RWPE2 (cell line): ENCODE measurements at regions not wholly inside any gene's neighbourhood (a gene's known extent, or its start where the extent isn't known, plus 50 kb on each side); places are given as distances from the start of the nearest gene placed in this dataset.

Experiments used
- ATAC-seq: fragments of 200-7000 bp; cut with Tn5 transposase; 3 replicates; pipeline ENCODE4 v1.9.1; 2021; ENCODE audit warnings: low read depth
- DNase-seq: peaks from one replicate; pipeline ENCODE4 v3.0.0-alpha.2; 2020; ENCODE audit warnings: low spot score
- H3K27ac ChIP-seq: fragments of 450-650 bp; 2 replicates; pipeline ENCODE4 v1.5.1; 2017; ENCODE audit warnings: mild to moderate bottlenecking; ENCODE audit not compliant: poor library complexity, severe bottlenecking
- H3K27me3 ChIP-seq: fragments of 250-450 bp; sonication (Bioruptor Pico); 2 replicates; pipeline ENCODE4 v1.5.1; 2021; ENCODE audit warnings: mild to moderate bottlenecking, moderate library complexity; ENCODE audit not compliant: insufficient read depth, poor library complexity, severe bottlenecking
- H3K36me3 ChIP-seq: fragments of 250-450 bp; sonication (Bioruptor Pico); 2 replicates; pipeline ENCODE4 v1.5.1; 2020; ENCODE audit warnings: low read depth, mild to moderate bottlenecking, moderate library complexity
- H3K4me1 ChIP-seq: fragments of 250-450 bp; sonication (Bioruptor Pico); 2 replicates; pipeline ENCODE4 v1.5.1; 2021; ENCODE audit warnings: mild to moderate bottlenecking, moderate library complexity; ENCODE audit not compliant: insufficient read depth, poor library complexity, severe bottlenecking
- H3K4me3 ChIP-seq: fragments of 250-450 bp; sonication (Bioruptor Pico); 2 replicates; pipeline ENCODE4 v1.5.1; 2021; ENCODE audit warnings: mild to moderate bottlenecking, moderate library complexity; ENCODE audit not compliant: severe bottlenecking
- H3K9me3 ChIP-seq: fragments of 250-450 bp; sonication (Bioruptor Pico); 2 replicates; pipeline ENCODE4 v1.5.1; 2021; ENCODE audit warnings: mild to moderate bottlenecking, moderate library complexity; ENCODE audit not compliant: severe bottlenecking
- TF ChIP-seq, protein P1 (sequence below): fragments of 450-650 bp; IDR thresholded peaks from one replicate; pipeline ENCODE4 v1.5.1; 2017; ENCODE audit warnings: mild to moderate bottlenecking, moderate library complexity; ENCODE audit not compliant: poor library complexity, severe bottlenecking

DNA sequence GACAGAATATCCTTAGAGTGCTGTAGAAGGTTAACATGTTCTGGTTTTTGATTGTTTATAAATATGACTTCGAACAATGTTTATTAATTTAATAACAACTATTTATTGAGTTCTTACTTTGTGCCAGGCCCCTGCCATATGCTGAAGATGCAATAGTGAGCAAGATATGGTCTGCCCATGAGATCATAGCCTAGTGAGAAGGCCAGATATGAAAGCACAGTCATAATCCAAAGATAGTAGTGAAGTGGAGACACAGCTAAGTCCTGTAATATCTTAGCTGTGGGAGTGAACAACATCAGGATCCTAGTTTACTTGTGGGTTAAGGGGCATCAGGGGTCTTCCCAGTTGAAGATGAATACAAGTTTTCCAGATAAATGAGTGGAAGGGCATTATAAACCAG, 189.4 kb upstream of the FBXO33 start:
- ATAC-seq (no peak), DNase-seq (no peak)
- Histone ChIP-seq H3K27ac (no peak overlapping the region), H3K4me1 (no peaks in the 10 kb centered on the region), H3K9me3 (no peaks in the 10 kb centered on the region), H3K27me3 (peaks cover 3% of the 10 kb centered on the region), H3K36me3 (no peaks in the 10 kb centered on the region), H3K4me3 (no peak overlapping the region)
- TF ChIP-seq, protein P1, sequence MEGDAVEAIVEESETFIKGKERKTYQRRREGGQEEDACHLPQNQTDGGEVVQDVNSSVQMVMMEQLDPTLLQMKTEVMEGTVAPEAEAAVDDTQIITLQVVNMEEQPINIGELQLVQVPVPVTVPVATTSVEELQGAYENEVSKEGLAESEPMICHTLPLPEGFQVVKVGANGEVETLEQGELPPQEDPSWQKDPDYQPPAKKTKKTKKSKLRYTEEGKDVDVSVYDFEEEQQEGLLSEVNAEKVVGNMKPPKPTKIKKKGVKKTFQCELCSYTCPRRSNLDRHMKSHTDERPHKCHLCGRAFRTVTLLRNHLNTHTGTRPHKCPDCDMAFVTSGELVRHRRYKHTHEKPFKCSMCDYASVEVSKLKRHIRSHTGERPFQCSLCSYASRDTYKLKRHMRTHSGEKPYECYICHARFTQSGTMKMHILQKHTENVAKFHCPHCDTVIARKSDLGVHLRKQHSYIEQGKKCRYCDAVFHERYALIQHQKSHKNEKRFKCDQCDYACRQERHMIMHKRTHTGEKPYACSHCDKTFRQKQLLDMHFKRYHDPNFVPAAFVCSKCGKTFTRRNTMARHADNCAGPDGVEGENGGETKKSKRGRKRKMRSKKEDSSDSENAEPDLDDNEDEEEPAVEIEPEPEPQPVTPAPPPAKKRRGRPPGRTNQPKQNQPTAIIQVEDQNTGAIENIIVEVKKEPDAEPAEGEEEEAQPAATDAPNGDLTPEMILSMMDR, result no peak

DNA sequence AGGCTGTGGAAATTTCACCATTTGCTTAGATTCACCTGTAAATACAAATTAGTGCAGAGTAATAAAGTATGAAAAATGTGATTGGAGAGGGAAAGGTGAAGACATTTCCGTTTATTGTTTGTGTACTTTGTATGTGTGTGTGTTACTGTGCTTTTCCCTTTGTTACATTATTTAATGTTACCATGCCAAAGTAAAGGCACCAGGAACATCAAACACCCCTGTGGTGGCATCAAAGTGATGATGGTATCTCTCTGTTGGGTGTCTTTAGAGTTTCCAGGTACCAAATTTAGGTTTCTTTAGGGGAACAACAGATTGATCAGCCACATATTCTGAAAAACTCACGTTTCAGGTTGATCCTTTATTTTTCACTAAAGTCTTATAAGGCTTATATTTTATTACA, 189.0 kb upstream of the FBXO33 start:
- TF ChIP-seq, protein P1, result no peak
- H3K4me3 ChIP-seq, result no peak overlapping the region
- H3K27me3 ChIP-seq, result peaks cover 3% of the 10 kb centered on the region
- H3K36me3 ChIP-seq, result no peaks in the 10 kb centered on the region
- no peaks in the 10 kb centered on the region for H3K4me1 ChIP-seq
- ATAC-seq, result no peak
- DNase-seq, result no peak
- H3K9me3 ChIP-seq, result no peaks in the 10 kb centered on the region
- no peak overlapping the region for H3K27ac ChIP-seq

DNA sequence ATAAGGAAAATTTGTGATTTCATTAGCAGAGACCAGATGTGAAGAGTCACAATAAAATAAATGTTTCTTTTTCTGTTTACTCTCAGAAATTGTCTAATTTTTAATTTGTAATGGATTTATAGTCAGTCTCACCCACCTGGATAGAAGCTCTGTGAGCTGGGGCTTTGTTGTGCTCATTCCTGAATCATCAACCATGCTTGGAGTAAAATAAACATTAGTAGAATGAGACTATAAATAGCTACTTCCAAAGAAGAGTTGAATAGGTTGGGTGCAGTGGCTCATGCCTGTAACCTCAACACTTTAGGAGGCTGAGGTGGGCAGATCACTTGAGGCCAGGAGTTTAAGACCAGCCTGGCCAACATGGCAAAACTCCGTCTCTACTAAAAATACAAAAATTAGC, 185.3 kb upstream of the FBXO33 start:
- no peak overlapping the region for H3K4me3 ChIP-seq
- TF ChIP-seq, protein P1, result no peak
- H3K36me3 ChIP-seq, result no peaks in the 10 kb centered on the region
- no peak for DNase-seq
- no peaks in the 10 kb centered on the region for H3K9me3 ChIP-seq
- H3K4me1 ChIP-seq, result no peaks in the 10 kb centered on the region
- no peak for ATAC-seq
- no peaks in the 10 kb centered on the region for H3K27me3 ChIP-seq
- no peak overlapping the region for H3K27ac ChIP-seq

DNA sequence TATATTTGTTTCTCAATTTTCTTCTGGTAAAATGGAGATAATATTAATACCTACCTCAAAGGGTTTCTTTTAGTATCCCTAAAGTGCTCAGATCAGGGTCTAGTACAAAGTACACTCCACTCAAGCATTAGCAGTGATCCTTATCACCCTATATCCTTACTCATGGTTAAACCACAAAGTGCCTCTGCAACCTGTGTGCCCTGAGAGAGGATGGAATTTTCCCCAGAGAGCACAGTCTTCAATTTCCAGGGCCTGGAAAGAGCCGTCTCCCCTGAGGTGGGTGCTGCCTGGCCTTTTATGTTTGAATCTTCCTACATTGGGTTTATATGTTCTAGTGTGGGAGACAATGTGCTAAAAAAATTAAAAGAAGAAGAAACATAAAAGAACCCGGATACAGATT, 183.1 kb upstream of the FBXO33 start:
- TF ChIP-seq, protein P1, result no peak
- Histone ChIP-seq H3K4me1 (no peaks in the 10 kb centered on the region), H3K36me3 (no peaks in the 10 kb centered on the region), H3K9me3 (no peaks in the 10 kb centered on the region), H3K27me3 (no peaks in the 10 kb centered on the region), H3K4me3 (no peak overlapping the region), H3K27ac (no peak overlapping the region)
- ATAC-seq (no peak), DNase-seq (no peak)

DNA sequence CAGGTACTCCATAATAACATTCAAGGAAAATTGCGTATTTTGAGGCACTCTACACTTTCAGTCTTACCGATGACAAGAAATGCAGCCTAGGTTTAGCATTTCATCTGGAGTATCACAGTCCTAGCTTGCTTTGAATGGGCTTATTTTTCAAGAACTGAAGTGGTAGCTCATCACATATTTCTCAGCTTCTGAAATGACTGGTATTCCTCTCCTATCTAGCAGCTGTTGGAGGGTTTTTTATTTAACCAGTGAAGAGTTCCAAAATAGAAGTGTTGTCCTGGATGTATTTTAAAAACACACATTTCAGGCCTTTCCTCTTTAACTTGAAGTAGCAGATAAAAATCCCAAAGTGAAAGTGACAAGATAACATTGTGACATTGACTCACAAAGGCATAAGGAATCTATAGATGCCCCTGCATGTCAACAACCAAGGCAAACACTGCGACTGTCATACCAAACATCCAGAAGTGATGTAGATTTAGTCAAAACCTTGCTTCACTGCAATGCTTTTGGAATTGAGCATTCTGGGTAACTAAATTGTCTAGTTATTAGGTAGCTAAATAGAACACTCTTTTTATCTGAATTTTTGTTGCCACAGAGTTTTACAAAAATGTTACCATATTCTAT, 182.2 kb upstream of the FBXO33 start:
- no peak for ATAC-seq
- Histone ChIP-seq H3K27ac (no peak overlapping the region), H3K4me1 (no peaks in the 10 kb centered on the region), H3K27me3 (peaks cover 8% of the 10 kb centered on the region), H3K9me3 (no peaks in the 10 kb centered on the region), H3K36me3 (no peaks in the 10 kb centered on the region), H3K4me3 (no peak overlapping the region)
- TF ChIP-seq, protein P1, result no peak
- no peak for DNase-seq
